ENCODE measurements at regions not wholly inside any gene's neighbourhood (a gene's known extent, or its start where the extent isn't known, plus 50 kb on each side); places are given as distances from the start of the nearest gene placed in this dataset.

DNA sequence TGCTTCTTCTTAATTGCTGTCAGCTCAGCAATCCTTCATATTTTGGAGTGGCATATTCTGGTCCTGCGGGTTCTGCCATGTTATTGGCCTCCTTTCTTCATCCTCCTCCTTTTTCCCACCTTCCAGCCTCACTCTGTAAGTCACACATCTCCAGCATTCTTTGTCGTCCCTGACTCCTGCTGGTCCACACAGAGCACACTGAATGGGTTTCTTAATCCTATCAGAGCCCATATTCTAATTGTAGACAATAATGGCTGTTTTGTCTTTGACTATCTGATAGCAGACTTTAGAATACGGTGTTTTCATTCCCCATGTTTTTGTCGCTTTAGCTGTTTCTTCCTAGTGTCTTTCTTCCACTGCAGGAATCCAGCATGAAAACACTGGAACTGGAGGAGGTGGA is 389.6 kb downstream of the REEP3 start:
- ATAC-seq (ENCODE audit: low FRiP score) = no peak
- intact Hi-C loops (cut with DNase I) = loop anchor here in 1 of 2 donors (10.0 kb wide), 1 partner anchor 574 kb away; no protein-coding TSS in a partner anchor
- peaks cover 3% of the 10 kb centered on the region for H3K9me3 ChIP-seq (ENCODE audit: control insufficient read depth, low read length)
- no peak for DNase-seq
- WGBS, 2 donors = 31 to 46% methylated on average over 4 of the region's 4 CpGs
- no peak overlapping the region for H3K4me3 ChIP-seq (ENCODE audit: low read length in 2 of 2)
- no peak overlapping the region for H3K27ac ChIP-seq (ENCODE audit: low read depth in 1 of 2, low read length in 2 of 2)
- no peaks in the 10 kb centered on the region for H3K36me3 ChIP-seq (ENCODE audit: control insufficient read depth in 1 of 2, insufficient read depth in 2 of 2, low read length in 1 of 2)
- H3K4me1 ChIP-seq (ENCODE audit: control insufficient read depth in 1 of 2, insufficient read depth in 2 of 2, low read length in 2 of 2) = no peaks in the 10 kb centered on the region
- no peaks in the 10 kb centered on the region for H3K27me3 ChIP-seq (ENCODE audit: control insufficient read depth in 1 of 2, insufficient read depth in 2 of 2, low read length in 1 of 2)

DNA sequence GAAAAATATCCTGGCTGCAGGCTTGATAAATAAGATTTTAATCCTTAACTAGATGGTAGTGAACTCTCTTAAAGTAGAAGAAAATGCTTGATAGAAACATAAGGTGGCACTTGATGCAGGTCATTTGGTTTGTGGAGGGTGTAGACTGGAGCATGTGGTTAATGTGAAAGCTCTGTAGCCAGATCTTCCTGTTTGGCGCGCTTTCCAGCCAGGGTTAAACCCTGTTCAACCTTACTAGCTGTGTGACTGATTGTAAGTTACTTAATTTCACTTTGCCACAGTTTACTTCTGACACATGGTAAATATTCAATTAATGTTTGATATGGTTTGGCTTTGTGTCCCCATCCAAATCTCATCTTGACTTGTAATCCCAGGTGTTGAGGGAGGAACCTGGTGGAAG is 394.0 kb downstream of the REEP3 start:
- no peaks in the 10 kb centered on the region for H3K4me1 ChIP-seq (ENCODE audit: control insufficient read depth in 1 of 2, insufficient read depth in 2 of 2, low read length in 2 of 2)
- 98% methylated on average over 2 of the region's 2 CpGs for WGBS, 2 donors

DNA sequence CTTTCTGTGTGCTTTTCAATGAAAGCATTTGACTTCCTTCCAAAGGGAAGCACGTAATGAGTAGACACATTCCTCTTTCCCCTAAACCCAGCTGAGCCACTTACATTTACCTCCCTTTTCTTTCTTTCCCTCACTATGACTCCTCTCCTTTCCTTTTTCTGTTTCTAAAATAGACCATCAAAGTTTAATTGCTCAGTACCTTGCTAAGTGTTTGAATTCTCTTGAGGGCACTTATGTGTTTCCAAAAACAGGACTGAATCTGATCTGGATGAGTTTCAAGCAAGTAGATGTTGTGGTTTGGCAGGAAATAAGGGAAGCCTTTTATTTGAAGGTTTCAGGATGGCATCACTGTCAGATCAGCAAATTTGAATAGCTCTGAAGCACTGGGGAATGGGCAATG is 396.2 kb downstream of the REEP3 start:
- 0 to 31% methylated on average over 1 of the region's 1 CpG for WGBS, 2 donors
- ATAC-seq (ENCODE audit: low FRiP score) = no peak
- intact Hi-C loops (cut with DNase I) = loop anchor here in 1 of 2 donors (10.0 kb wide), 1 partner anchor 567 kb away; no protein-coding TSS in a partner anchor
- no peaks in the 10 kb centered on the region for H3K36me3 ChIP-seq (ENCODE audit: control insufficient read depth in 1 of 2, insufficient read depth in 2 of 2, low read length in 1 of 2)
- no peaks in the 10 kb centered on the region for H3K4me1 ChIP-seq (ENCODE audit: control insufficient read depth in 1 of 2, insufficient read depth in 2 of 2, low read length in 2 of 2)
- H3K27me3 ChIP-seq (ENCODE audit: control insufficient read depth in 1 of 2, insufficient read depth in 2 of 2, low read length in 1 of 2) = no peaks in the 10 kb centered on the region
- H3K4me3 ChIP-seq (ENCODE audit: low read length in 2 of 2) = no peak overlapping the region
- no peak overlapping the region for H3K27ac ChIP-seq (ENCODE audit: low read depth in 1 of 2, low read length in 2 of 2)
- no peak for DNase-seq
- peaks cover 2% of the 10 kb centered on the region for H3K9me3 ChIP-seq (ENCODE audit: control insufficient read depth, low read length)

More for the DNA sequence above, 394.0 kb downstream of the REEP3 start:
- intact Hi-C loops (cut with DNase I) = loop anchor here in 1 of 2 donors (10.0 kb wide), 1 partner anchor 570 kb away; no protein-coding TSS in a partner anchor
- H3K9me3 ChIP-seq (ENCODE audit: control insufficient read depth, low read length) = peaks cover 3% of the 10 kb centered on the region
- H3K27ac ChIP-seq (ENCODE audit: low read depth in 1 of 2, low read length in 2 of 2) = no peak overlapping the region
- DNase-seq = no peak
- H3K36me3 ChIP-seq (ENCODE audit: control insufficient read depth in 1 of 2, insufficient read depth in 2 of 2, low read length in 1 of 2) = no peaks in the 10 kb centered on the region
- no peaks in the 10 kb centered on the region for H3K27me3 ChIP-seq (ENCODE audit: control insufficient read depth in 1 of 2, insufficient read depth in 2 of 2, low read length in 1 of 2)
- no peak overlapping the region for H3K4me3 ChIP-seq (ENCODE audit: low read length in 2 of 2)
- ATAC-seq (ENCODE audit: low FRiP score) = no peak

DNA sequence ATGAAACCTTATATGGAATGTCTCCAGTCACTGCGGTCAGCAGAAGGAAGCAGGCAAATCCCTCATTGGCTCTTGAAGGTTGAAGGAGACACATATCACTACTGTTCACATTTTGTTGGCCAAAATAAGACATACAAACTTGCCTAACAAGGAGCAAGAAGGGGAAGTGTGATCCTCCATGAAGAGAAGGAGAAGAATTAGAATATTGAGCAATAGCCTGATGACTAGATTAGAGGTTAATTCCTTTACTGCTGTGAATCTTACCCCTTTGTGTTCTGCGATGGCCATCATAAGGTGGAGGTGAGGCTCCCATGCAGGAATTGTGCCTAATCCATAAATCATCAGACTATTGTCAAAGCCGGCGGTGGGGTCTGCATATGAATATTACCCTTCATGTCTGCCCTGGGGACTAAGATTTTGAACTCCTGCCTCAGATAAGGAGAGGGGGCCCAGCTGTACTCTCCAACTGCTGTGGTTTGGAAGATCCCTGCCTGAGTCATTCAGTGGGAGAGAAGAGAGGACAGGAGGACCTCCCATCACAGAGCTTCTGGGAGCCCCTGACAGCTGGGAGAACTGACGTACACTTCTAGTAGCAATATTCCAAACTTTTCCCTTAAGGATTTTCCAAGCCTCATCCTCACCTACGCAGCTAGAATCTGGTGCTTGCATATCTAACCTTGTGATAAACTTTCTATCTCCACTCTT is 398.5 kb downstream of the REEP3 start:
- Histone ChIP-seq H3K27me3 (ENCODE audit: control insufficient read depth in 1 of 2, insufficient read depth in 2 of 2, low read length in 1 of 2) (peaks cover 0 to 1% of the 10 kb centered on the region in 2 donors), H3K4me1 (ENCODE audit: control insufficient read depth in 1 of 2, insufficient read depth in 2 of 2, low read length in 2 of 2) (no peaks in the 10 kb centered on the region), H3K36me3 (ENCODE audit: control insufficient read depth in 1 of 2, insufficient read depth in 2 of 2, low read length in 1 of 2) (no peaks in the 10 kb centered on the region), H3K27ac (ENCODE audit: low read depth in 1 of 2, low read length in 2 of 2) (no peak overlapping the region), H3K4me3 (ENCODE audit: low read length in 2 of 2) (no peak overlapping the region), H3K9me3 (ENCODE audit: control insufficient read depth, low read length) (no peaks in the 10 kb centered on the region)
- DNase-seq (no peak), ATAC-seq (ENCODE audit: low FRiP score) (no peak)
- intact Hi-C loops (cut with DNase I) = loop anchor here in 1 of 2 donors (10.0 kb wide), 1 partner anchor 565 kb away; no protein-coding TSS in a partner anchor
- 94 to 95% methylated on average over 6 of the region's 6 CpGs for WGBS, 2 donors

DNA sequence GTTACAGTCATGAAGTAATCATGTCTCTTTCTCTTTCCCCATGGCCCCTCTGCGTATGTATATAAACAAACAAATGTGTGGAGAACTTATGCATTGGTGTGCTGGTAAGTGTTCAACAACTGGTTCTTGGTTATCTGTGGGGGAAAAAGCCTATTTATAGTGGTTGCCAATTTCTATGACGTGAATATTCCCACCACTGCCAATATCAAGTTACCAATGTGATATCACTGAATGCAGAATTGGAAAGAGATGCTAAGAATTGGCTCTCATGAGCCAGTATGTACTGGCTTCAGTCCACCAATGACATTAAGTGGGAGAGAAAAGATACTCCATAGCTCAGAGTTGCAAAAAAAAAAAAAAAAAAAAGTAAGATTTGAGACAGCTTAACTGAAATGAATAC is 399.7 kb downstream of the REEP3 start:
- DNase-seq (no peak), ATAC-seq (ENCODE audit: low FRiP score) (no peak)
- no peaks in the 10 kb centered on the region for H3K9me3 ChIP-seq (ENCODE audit: control insufficient read depth, low read length)
- WGBS, 2 donors = 46 to 49% methylated on average over 2 of the region's 2 CpGs
- peaks cover 0 to 1% of the 10 kb centered on the region in 2 donors for H3K27me3 ChIP-seq (ENCODE audit: control insufficient read depth in 1 of 2, insufficient read depth in 2 of 2, low read length in 1 of 2)
- H3K4me1 ChIP-seq (ENCODE audit: control insufficient read depth in 1 of 2, insufficient read depth in 2 of 2, low read length in 2 of 2) = no peaks in the 10 kb centered on the region
- H3K4me3 ChIP-seq (ENCODE audit: low read length in 2 of 2) = no peak overlapping the region
- no peaks in the 10 kb centered on the region for H3K36me3 ChIP-seq (ENCODE audit: control insufficient read depth in 1 of 2, insufficient read depth in 2 of 2, low read length in 1 of 2)
- H3K27ac ChIP-seq (ENCODE audit: low read depth in 1 of 2, low read length in 2 of 2) = no peak overlapping the region
- intact Hi-C loops (cut with DNase I) = no loop called here

DNA sequence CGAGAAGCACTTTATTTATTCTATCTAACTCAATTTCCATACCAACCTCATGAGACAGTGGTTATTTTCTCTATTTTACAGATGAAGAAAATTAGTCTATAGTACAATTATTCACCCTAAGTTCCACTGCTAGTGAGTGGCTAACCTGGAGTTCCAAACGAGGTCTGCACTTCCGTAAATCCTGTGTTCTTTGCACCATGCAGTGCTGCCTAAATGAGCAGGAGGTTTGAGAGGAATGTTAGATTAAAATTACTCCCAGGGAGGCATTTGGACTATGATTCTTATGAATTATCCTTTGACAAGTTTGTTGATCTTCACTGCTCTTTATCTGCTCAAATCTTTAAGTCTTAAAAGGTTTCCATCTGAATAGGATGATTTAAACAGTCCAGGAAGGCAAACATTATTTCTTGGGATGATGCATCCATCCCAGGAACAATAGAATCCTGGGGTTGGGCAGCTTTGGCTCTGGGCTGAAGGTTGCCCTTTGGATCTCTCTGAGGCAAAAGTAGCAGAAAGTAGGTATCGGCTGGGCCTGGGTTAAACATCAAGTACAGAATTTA is 400.8 kb downstream of the REEP3 start:
- H3K27ac ChIP-seq (ENCODE audit: low read depth in 1 of 2, low read length in 2 of 2) = no peak overlapping the region
- H3K9me3 ChIP-seq (ENCODE audit: control insufficient read depth, low read length) = no peaks in the 10 kb centered on the region
- DNase-seq (no peak), ATAC-seq (ENCODE audit: low FRiP score) (no peak)
- intact Hi-C loops (cut with DNase I) = no loop called here
- H3K27me3 ChIP-seq (ENCODE audit: control insufficient read depth in 1 of 2, insufficient read depth in 2 of 2, low read length in 1 of 2) = peaks cover 0 to 1% of the 10 kb centered on the region in 2 donors
- WGBS, 2 donors = 65% methylated on average over 4 of the region's 4 CpGs
- H3K4me1 ChIP-seq (ENCODE audit: control insufficient read depth in 1 of 2, insufficient read depth in 2 of 2, low read length in 2 of 2) = no peaks in the 10 kb centered on the region
- H3K4me3 ChIP-seq (ENCODE audit: low read length in 2 of 2) = no peak overlapping the region
- no peaks in the 10 kb centered on the region for H3K36me3 ChIP-seq (ENCODE audit: control insufficient read depth in 1 of 2, insufficient read depth in 2 of 2, low read length in 1 of 2)

DNA sequence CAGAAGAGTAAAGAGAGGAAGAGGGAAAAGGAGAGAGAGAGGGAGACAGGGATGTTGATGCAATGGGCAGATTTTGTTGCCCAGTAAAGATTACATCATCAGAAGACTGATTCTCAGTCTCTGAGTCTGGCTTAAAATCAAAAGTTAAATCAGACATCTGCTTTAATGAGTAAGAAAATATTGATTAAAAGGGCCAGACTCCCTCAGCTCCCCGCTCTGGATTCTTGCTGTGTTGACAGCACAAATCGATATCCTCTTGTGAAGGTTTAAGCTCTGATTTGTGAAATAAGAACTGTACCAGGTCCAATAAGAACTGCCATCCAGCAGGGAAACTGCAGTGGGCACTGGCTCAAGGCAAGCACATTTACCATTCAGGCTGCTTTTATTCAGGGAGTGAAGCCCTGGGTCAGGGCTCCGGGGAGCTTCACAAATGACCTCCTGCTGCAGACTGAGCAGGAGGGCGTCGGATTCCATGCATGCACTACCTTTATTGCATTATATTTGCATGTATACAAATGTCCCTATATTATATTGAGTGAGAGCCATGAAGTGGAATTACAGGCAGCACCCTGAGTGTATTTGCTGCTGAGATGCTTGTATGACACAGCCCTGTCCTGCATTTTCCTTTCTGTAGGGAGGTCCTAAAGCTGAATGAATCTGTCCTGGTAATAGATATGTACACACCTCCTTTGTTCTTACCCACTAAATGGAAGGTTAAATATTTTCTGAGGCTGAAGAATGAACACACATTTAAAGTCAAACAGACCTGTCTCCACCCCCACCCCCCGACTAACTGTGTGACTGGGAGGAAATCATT is 401.5 kb downstream of the REEP3 start:
- intact Hi-C loops (cut with DNase I) = no loop called here
- Histone ChIP-seq H3K36me3 (ENCODE audit: control insufficient read depth in 1 of 2, insufficient read depth in 2 of 2, low read length in 1 of 2) (no peaks in the 10 kb centered on the region), H3K4me1 (ENCODE audit: control insufficient read depth in 1 of 2, insufficient read depth in 2 of 2, low read length in 2 of 2) (no peaks in the 10 kb centered on the region), H3K27ac (ENCODE audit: low read depth in 1 of 2, low read length in 2 of 2) (no peak overlapping the region), H3K4me3 (ENCODE audit: low read length in 2 of 2) (no peak overlapping the region), H3K9me3 (ENCODE audit: control insufficient read depth, low read length) (no peaks in the 10 kb centered on the region), H3K27me3 (ENCODE audit: control insufficient read depth in 1 of 2, insufficient read depth in 2 of 2, low read length in 1 of 2) (peaks cover 0 to 1% of the 10 kb centered on the region in 2 donors)
- WGBS, 2 donors = 24 to 32% methylated on average over 6 of the region's 6 CpGs
- no peak for ATAC-seq (ENCODE audit: low FRiP score)
- no peak for DNase-seq

DNA sequence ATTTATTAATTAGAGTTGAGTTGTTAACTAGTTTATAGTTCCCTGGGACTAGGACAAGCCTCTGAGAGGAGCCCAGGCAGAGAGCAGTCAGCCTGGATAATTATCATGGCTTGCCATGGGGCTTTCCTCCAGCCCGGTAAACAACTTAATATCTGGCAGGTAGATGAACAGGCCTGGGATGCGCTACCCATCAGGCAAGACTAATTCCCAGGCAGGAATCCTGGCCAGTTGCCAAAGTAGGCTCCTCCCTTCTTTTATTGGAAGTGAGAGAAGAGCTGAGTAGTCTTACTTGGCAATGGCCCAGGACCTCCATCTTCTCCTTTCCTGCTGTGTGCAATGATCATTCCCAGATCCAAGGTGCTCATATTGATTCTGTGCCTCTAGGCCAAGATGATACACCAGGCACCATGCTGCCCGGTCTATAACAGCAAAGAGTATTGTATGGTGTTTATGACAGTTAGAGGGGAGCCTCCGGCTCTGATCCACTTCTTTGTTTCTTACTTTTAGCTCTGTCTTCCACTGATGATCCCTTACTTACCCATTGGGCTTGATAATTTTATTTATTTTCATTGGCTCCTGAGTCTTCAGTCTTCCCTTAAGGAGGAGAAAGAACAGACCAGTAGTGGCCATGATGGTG is 408.7 kb downstream of the REEP3 start:
- WGBS, 2 donors = 74 to 82% methylated on average over 4 of the region's 4 CpGs
- H3K27ac ChIP-seq (ENCODE audit: low read depth in 1 of 2, low read length in 2 of 2) = no peak overlapping the region
- DNase-seq (no peak), ATAC-seq (ENCODE audit: low FRiP score) (no peak)
- no peaks in the 10 kb centered on the region for H3K27me3 ChIP-seq (ENCODE audit: control insufficient read depth in 1 of 2, insufficient read depth in 2 of 2, low read length in 1 of 2)
- intact Hi-C loops (cut with DNase I) = no loop called here
- no peak overlapping the region for H3K4me3 ChIP-seq (ENCODE audit: low read length in 2 of 2)
- no peaks in the 10 kb centered on the region for H3K36me3 ChIP-seq (ENCODE audit: control insufficient read depth in 1 of 2, insufficient read depth in 2 of 2, low read length in 1 of 2)
- no peaks in the 10 kb centered on the region for H3K9me3 ChIP-seq (ENCODE audit: control insufficient read depth, low read length)
- H3K4me1 ChIP-seq (ENCODE audit: control insufficient read depth in 1 of 2, insufficient read depth in 2 of 2, low read length in 2 of 2) = peaks cover 0 to 2% of the 10 kb centered on the region in 2 donors

Measured in aorta (tissue), 5 donors.